Stomach (tissue), 4 donors: ENCODE measurements at regions not wholly inside any gene's neighbourhood (a gene's known extent, or its start where the extent isn't known, plus 50 kb on each side); places are given as distances from the start of the nearest gene placed in this dataset.

Experiments
- CTCF ChIP-seq, 7 experiments: fragments of 450-650 bp in 4 of 7; fragments of 200-600 bp in 3 of 7; sonication (generic) in 3 of 7; IDR thresholded peaks; one replicate each; pipeline ENCODE4 v1.5.1; 2016 to 2019; ENCODE audit warnings: antibody characterized with exemption in 7 of 7, control low read depth in 2 of 7, mild to moderate bottlenecking in 1 of 7
- EP300 ChIP-seq: sonication (generic); formaldehyde crosslinking; IDR thresholded peaks from one replicate; pipeline ENCODE4 v1.6.1; 2017; ENCODE audit warnings: antibody characterized with exemption
- POLR2A ChIP-seq, 4 donors: fragments of 450-650 bp; IDR thresholded peaks; one replicate each; pipeline ENCODE4 v1.6.1; 2016; ENCODE audit warnings: antibody characterized with exemption in 4 of 4, control low read depth in 2 of 4, mild to moderate bottlenecking in 1 of 4, moderate library complexity in 1 of 4
- POLR2AphosphoS5 ChIP-seq, 3 donors: sonication (generic); formaldehyde crosslinking; IDR thresholded peaks; one replicate each; pipeline ENCODE4 v1.6.1; 2016; ENCODE audit warnings: antibody characterized with exemption in 3 of 3

GRCh38 chr1:29985606-29985945 lies 737.8 kb downstream of the MATN1 start:
- TF ChIP-seq CTCF (IDR thresholded peaks at IDR 0.05) (no peak), EP300 (no peak), POLR2A (IDR thresholded peaks at IDR 0.05) (no peak), POLR2AphosphoS5 (IDR thresholded peaks at IDR 0.05) (no peak)
